PC-9 (cell line): ENCODE measurements at regions not wholly inside any gene's neighbourhood (a gene's known extent, or its start where the extent isn't known, plus 50 kb on each side); places are given as distances from the start of the nearest gene placed in this dataset.

Source experiments
- EZH2 ChIP-seq: fragments of 200-600 bp; sonication (generic); IDR thresholded peaks from 2 replicates; pipeline ENCODE4 v1.8.0; 2017; ENCODE audit warnings: antibody characterized with exemption, low read depth
- TF ChIP-seq, protein P1 (sequence below): fragments of 200-600 bp; sonication (generic); conservative IDR thresholded peaks from 2 replicates; pipeline ENCODE4 v1.6.1; 2017; ENCODE audit warnings: mixed run types, antibody characterized with exemption, mild to moderate bottlenecking, moderate library complexity

DNA sequence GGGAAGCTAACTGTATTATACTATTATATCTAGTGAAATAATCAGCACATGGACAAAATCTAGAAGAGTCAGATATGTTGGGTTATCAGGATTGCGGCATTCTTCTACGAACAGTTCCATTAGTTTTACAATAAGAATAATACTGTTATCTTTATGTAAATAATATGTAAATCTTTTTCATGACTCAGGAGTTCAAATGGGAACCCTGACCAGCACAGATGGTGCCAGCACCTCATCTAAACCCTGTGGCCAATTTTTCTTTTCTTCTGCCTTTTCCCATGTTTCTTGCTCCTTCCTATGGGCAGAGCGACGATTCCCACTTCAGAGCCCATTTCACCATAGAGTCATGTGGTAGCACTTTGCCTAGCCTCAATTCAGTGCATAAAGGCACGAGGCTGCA, 68.4 kb upstream of the CYP2D6 start:
- no peak for TF ChIP-seq EZH2
- TF ChIP-seq, protein P1, sequence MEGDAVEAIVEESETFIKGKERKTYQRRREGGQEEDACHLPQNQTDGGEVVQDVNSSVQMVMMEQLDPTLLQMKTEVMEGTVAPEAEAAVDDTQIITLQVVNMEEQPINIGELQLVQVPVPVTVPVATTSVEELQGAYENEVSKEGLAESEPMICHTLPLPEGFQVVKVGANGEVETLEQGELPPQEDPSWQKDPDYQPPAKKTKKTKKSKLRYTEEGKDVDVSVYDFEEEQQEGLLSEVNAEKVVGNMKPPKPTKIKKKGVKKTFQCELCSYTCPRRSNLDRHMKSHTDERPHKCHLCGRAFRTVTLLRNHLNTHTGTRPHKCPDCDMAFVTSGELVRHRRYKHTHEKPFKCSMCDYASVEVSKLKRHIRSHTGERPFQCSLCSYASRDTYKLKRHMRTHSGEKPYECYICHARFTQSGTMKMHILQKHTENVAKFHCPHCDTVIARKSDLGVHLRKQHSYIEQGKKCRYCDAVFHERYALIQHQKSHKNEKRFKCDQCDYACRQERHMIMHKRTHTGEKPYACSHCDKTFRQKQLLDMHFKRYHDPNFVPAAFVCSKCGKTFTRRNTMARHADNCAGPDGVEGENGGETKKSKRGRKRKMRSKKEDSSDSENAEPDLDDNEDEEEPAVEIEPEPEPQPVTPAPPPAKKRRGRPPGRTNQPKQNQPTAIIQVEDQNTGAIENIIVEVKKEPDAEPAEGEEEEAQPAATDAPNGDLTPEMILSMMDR: no peak
